ENCODE measurements at regions not wholly inside any gene's neighbourhood (a gene's known extent, or its start where the extent isn't known, plus 50 kb on each side); places are given as distances from the start of the nearest gene placed in this dataset.

DNA sequence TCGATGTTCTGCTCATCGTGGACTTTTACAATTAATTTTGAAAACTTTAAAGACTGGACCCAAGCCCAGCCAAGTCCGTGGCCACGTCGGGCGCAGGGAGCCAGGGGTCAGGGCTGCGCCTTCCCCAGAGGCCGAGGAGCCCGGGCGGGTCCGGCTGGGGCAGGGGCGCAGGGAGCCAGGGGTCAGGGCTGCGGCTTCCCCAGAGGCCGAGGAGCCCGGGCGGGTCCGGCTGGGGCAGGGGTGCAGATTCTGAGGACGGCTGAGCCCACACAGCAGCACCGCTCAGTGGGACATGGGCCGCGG is 75.2 kb downstream of the MICALL2 start:
- ATAC-seq = no peak
- DNase-seq (ENCODE audit: low spot score) = no peak
- Mint-ChIP-seq H3K4me1 (no peaks in the 10 kb centered on the region), H3K27ac (no peak overlapping the region), H3K27me3 (ENCODE audit: low read depth) (no peaks in the 10 kb centered on the region), H3K36me3 (no peaks in the 10 kb centered on the region), H3K9me3 (no peaks in the 10 kb centered on the region), H3K4me3 (no peak overlapping the region)
- ChIA-PET CTCF (no interaction called here), POLR2A (no interaction called here)
- TF ChIP-seq, protein P1, sequence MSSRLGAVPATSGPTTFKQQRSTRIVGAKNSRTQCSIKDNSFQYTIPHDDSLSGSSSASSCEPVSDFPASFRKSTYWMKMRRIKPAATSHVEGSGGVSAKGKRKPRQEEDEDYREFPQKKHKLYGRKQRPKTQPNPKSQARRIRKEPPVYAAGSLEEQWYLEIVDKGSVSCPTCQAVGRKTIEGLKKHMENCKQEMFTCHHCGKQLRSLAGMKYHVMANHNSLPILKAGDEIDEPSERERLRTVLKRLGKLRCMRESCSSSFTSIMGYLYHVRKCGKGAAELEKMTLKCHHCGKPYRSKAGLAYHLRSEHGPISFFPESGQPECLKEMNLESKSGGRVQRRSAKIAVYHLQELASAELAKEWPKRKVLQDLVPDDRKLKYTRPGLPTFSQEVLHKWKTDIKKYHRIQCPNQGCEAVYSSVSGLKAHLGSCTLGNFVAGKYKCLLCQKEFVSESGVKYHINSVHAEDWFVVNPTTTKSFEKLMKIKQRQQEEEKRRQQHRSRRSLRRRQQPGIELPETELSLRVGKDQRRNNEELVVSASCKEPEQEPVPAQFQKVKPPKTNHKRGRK (CRISPR knock-in tag; IDR thresholded peaks at IDR 0.05; ENCODE audit: borderline replicate concordance) = no peak
- no peak for TF ChIP-seq MYBL2 (CRISPR knock-in tag; IDR thresholded peaks at IDR 0.05)
- TF ChIP-seq GABPB1 (CRISPR knock-in tag; IDR thresholded peaks at IDR 0.05) = no peak
- TF ChIP-seq ZSCAN18 (CRISPR knock-in tag; IDR thresholded peaks at IDR 0.05) = no peak
- no peak for TF ChIP-seq EMX1 (CRISPR knock-in tag; IDR thresholded peaks at IDR 0.05)
- TF ChIP-seq TP53 (CRISPR knock-in tag; IDR thresholded peaks at IDR 0.05) = no peak
- TF ChIP-seq, protein P2, sequence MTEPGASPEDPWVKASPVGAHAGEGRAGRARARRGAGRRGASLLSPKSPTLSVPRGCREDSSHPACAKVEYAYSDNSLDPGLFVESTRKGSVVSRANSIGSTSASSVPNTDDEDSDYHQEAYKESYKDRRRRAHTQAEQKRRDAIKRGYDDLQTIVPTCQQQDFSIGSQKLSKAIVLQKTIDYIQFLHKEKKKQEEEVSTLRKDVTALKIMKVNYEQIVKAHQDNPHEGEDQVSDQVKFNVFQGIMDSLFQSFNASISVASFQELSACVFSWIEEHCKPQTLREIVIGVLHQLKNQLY (CRISPR knock-in tag; IDR thresholded peaks at IDR 0.05) = no peak
- TF ChIP-seq, protein P3, sequence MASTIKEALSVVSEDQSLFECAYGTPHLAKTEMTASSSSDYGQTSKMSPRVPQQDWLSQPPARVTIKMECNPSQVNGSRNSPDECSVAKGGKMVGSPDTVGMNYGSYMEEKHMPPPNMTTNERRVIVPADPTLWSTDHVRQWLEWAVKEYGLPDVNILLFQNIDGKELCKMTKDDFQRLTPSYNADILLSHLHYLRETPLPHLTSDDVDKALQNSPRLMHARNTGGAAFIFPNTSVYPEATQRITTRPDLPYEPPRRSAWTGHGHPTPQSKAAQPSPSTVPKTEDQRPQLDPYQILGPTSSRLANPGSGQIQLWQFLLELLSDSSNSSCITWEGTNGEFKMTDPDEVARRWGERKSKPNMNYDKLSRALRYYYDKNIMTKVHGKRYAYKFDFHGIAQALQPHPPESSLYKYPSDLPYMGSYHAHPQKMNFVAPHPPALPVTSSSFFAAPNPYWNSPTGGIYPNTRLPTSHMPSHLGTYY (CRISPR knock-in tag; IDR thresholded peaks at IDR 0.05) = no peak
- TF ChIP-seq NR2C2 (CRISPR knock-in tag; IDR thresholded peaks at IDR 0.05) = no peak
- TF ChIP-seq ZNF219 (CRISPR knock-in tag; IDR thresholded peaks at IDR 0.05; ENCODE audit: borderline replicate concordance) = no peak
- no peak for TF ChIP-seq NFATC4 (CRISPR knock-in tag; IDR thresholded peaks at IDR 0.05)
- TF ChIP-seq, protein P4, sequence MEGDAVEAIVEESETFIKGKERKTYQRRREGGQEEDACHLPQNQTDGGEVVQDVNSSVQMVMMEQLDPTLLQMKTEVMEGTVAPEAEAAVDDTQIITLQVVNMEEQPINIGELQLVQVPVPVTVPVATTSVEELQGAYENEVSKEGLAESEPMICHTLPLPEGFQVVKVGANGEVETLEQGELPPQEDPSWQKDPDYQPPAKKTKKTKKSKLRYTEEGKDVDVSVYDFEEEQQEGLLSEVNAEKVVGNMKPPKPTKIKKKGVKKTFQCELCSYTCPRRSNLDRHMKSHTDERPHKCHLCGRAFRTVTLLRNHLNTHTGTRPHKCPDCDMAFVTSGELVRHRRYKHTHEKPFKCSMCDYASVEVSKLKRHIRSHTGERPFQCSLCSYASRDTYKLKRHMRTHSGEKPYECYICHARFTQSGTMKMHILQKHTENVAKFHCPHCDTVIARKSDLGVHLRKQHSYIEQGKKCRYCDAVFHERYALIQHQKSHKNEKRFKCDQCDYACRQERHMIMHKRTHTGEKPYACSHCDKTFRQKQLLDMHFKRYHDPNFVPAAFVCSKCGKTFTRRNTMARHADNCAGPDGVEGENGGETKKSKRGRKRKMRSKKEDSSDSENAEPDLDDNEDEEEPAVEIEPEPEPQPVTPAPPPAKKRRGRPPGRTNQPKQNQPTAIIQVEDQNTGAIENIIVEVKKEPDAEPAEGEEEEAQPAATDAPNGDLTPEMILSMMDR (IDR thresholded peaks at IDR 0.05) = no peak
- no peak for TF ChIP-seq ATF6 (CRISPR knock-in tag; IDR thresholded peaks at IDR 0.05)
- TF ChIP-seq TCF7 (CRISPR knock-in tag; IDR thresholded peaks at IDR 0.05; ENCODE audit: low read depth) = no peak
- no peak for TF ChIP-seq NR3C1 (CRISPR knock-in tag; conservative IDR thresholded peaks at IDR 0.05; ENCODE audit: low read depth)
- TF ChIP-seq, protein P5, sequence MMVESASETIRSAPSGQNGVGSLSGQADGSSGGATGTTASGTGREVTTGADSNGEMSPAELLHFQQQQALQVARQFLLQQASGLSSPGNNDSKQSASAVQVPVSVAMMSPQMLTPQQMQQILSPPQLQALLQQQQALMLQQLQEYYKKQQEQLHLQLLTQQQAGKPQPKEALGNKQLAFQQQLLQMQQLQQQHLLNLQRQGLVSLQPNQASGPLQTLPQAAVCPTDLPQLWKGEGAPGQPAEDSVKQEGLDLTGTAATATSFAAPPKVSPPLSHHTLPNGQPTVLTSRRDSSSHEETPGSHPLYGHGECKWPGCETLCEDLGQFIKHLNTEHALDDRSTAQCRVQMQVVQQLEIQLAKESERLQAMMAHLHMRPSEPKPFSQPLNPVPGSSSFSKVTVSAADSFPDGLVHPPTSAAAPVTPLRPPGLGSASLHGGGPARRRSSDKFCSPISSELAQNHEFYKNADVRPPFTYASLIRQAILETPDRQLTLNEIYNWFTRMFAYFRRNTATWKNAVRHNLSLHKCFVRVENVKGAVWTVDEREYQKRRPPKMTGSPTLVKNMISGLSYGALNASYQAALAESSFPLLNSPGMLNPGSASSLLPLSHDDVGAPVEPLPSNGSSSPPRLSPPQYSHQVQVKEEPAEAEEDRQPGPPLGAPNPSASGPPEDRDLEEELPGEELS (CRISPR knock-in tag; IDR thresholded peaks at IDR 0.05) = no peak

All from WTC11 (cell line).